ENCODE measurements at regions not wholly inside any gene's neighbourhood (a gene's known extent, or its start where the extent isn't known, plus 50 kb on each side); places are given as distances from the start of the nearest gene placed in this dataset.

DNA sequence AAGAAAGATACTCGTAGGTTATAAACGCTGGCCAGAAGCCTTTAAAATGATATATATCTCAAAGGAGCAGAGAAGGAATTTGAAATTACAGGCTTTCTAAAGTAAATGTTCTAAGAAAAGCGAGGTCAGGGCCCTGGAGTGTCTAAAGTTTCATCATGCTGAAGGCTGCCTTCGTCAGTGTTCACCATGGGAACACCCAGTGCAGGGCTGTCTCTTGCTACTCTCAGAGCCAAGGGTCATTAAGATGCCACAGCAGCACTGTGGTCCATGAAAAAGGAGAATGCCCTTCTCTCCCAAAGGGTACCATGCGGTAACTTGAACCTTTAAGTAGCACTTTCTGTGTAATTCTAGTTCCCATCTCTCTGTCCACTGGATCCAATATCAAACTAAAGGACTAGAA is 174.5 kb upstream of the NWD2 start:
- TF ChIP-seq POLR2A (IDR thresholded peaks at IDR 0.05) (no peak), EP300 (IDR thresholded peaks at IDR 0.05) (no peak)
- TF ChIP-seq, protein P1, sequence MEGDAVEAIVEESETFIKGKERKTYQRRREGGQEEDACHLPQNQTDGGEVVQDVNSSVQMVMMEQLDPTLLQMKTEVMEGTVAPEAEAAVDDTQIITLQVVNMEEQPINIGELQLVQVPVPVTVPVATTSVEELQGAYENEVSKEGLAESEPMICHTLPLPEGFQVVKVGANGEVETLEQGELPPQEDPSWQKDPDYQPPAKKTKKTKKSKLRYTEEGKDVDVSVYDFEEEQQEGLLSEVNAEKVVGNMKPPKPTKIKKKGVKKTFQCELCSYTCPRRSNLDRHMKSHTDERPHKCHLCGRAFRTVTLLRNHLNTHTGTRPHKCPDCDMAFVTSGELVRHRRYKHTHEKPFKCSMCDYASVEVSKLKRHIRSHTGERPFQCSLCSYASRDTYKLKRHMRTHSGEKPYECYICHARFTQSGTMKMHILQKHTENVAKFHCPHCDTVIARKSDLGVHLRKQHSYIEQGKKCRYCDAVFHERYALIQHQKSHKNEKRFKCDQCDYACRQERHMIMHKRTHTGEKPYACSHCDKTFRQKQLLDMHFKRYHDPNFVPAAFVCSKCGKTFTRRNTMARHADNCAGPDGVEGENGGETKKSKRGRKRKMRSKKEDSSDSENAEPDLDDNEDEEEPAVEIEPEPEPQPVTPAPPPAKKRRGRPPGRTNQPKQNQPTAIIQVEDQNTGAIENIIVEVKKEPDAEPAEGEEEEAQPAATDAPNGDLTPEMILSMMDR (IDR thresholded peaks at IDR 0.05) = no peak
